ENCODE measurements at regions not wholly inside any gene's neighbourhood (a gene's known extent, or its start where the extent isn't known, plus 50 kb on each side); places are given as distances from the start of the nearest gene placed in this dataset.

DNA sequence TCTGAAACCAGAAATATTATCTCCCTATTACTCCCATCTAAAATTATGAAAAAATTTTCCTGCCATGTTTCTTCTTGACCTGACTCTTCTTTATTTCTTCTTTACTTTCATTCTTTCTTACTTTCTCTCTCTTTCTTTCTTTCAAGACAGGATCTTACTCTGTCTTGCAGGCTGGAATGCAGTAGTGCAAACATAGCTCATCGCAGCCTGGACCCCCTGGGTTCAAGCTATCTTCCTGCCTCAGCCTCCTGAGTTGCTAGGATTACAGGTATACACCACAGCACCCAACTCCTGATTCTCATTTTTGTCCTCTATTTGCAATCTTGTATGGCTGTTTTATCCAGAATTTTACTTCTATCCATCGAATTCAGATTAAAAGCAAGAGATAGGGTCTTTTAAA, 631.1 kb downstream of the TBC1D4 start:
- no peaks in the 10 kb centered on the region for H3K36me3 ChIP-seq (replicated peaks in 1 of 2; ENCODE audit: control insufficient read depth in 1 of 2, insufficient read depth in 2 of 2, low read length in 2 of 2)
- no peaks in the 10 kb centered on the region for H3K4me1 ChIP-seq (ENCODE audit: control insufficient read depth in 1 of 2, insufficient read depth in 2 of 2, low read length in 2 of 2)
- Mint-ChIP-seq H3K27ac (no peak overlapping the region), H3K4me3 (no peak overlapping the region), H3K27me3 (ENCODE audit: low read depth in 3 of 3) (no peaks in the 10 kb centered on the region), H3K4me1 (no peaks in the 10 kb centered on the region), H3K36me3 (no peaks in the 10 kb centered on the region), H3K9me3 (peaks cover 2 to 19% (median 13%) of the 10 kb centered on the region in 7 donors)
- no peak for DNase-seq
- no peaks in the 10 kb centered on the region for H3K79me2 ChIP-seq (ENCODE audit: insufficient read depth, low read length)
- intact Hi-C loops (cut with micrococcal nuclease): no loop called here
- H4K20me1 ChIP-seq (ENCODE audit: insufficient read depth, low read length): no peaks in the 10 kb centered on the region
- no peak overlapping the region for H2AFZ ChIP-seq (ENCODE audit: insufficient read depth, low read depth, low read length, poor library complexity, severe bottlenecking)
- H3K4me3 ChIP-seq (replicated peaks in 1 of 3; ENCODE audit: low read depth in 2 of 3, low read length in 3 of 3): no peak overlapping the region
- no peaks in the 10 kb centered on the region for H3K27me3 ChIP-seq (ENCODE audit: control insufficient read depth in 2 of 2, insufficient read depth in 2 of 2, low read length in 2 of 2)
- 72% methylated on average over 2 of the region's 2 CpGs for WGBS (ENCODE audit: insufficient coverage)
- no peak overlapping the region for H3K27ac ChIP-seq (ENCODE audit: low read depth in 1 of 2, low read length in 2 of 2)
- TF ChIP-seq, protein P1, sequence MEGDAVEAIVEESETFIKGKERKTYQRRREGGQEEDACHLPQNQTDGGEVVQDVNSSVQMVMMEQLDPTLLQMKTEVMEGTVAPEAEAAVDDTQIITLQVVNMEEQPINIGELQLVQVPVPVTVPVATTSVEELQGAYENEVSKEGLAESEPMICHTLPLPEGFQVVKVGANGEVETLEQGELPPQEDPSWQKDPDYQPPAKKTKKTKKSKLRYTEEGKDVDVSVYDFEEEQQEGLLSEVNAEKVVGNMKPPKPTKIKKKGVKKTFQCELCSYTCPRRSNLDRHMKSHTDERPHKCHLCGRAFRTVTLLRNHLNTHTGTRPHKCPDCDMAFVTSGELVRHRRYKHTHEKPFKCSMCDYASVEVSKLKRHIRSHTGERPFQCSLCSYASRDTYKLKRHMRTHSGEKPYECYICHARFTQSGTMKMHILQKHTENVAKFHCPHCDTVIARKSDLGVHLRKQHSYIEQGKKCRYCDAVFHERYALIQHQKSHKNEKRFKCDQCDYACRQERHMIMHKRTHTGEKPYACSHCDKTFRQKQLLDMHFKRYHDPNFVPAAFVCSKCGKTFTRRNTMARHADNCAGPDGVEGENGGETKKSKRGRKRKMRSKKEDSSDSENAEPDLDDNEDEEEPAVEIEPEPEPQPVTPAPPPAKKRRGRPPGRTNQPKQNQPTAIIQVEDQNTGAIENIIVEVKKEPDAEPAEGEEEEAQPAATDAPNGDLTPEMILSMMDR (IDR thresholded peaks at IDR 0.05): no peak
- no peak overlapping the region for H3K4me2 ChIP-seq (replicated peaks; ENCODE audit: extremely low read depth, low read length, poor library complexity, severe bottlenecking)
- peaks cover 7 to 15% of the 10 kb centered on the region in 2 donors for H3K9me3 ChIP-seq (replicated peaks in 1 of 2; ENCODE audit: control insufficient read depth in 1 of 2, insufficient read depth in 1 of 2, low read length in 2 of 2)
- H3K9ac ChIP-seq (ENCODE audit: insufficient read depth, low read length, poor library complexity, severe bottlenecking): no peak overlapping the region

DNA sequence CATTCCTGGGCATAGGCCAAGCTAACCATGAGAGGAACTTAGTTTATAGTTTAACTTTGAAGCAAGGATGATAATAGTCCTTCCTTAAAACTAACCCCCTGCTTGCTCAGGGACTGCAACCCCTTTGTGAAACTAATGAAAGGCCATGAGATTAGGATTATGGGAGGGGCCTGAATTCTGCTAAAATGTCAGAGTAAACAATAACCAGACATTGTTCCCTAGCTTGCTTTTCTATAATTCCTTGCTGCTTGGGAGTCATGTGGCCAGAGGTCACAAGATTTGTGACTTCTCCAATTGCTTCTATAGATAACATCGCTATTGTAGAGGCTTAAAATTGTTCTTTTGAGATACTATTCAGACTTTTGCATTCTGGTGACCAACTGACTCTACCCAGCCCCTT, 634.0 kb downstream of the TBC1D4 start:
- Histone ChIP-seq H3K4me1 (ENCODE audit: control insufficient read depth in 1 of 2, insufficient read depth in 2 of 2, low read length in 2 of 2) (no peaks in the 10 kb centered on the region), H4K20me1 (ENCODE audit: insufficient read depth, low read length) (no peaks in the 10 kb centered on the region), H3K4me3 (replicated peaks in 1 of 3; ENCODE audit: low read depth in 2 of 3, low read length in 3 of 3) (no peak overlapping the region), H3K9ac (ENCODE audit: insufficient read depth, low read length, poor library complexity, severe bottlenecking) (no peak overlapping the region), H3K27ac (ENCODE audit: low read depth in 1 of 2, low read length in 2 of 2) (no peak overlapping the region), H3K9me3 (replicated peaks in 1 of 2; ENCODE audit: control insufficient read depth in 1 of 2, insufficient read depth in 1 of 2, low read length in 2 of 2) (peaks cover 10 to 15% of the 10 kb centered on the region in 2 donors), H3K79me2 (ENCODE audit: insufficient read depth, low read length) (no peaks in the 10 kb centered on the region), H2AFZ (ENCODE audit: insufficient read depth, low read depth, low read length, poor library complexity, severe bottlenecking) (no peak overlapping the region), H3K36me3 (replicated peaks in 1 of 2; ENCODE audit: control insufficient read depth in 1 of 2, insufficient read depth in 2 of 2, low read length in 2 of 2) (no peaks in the 10 kb centered on the region), H3K4me2 (replicated peaks; ENCODE audit: extremely low read depth, low read length, poor library complexity, severe bottlenecking) (no peak overlapping the region), H3K27me3 (ENCODE audit: control insufficient read depth in 2 of 2, insufficient read depth in 2 of 2, low read length in 2 of 2) (no peaks in the 10 kb centered on the region)
- Mint-ChIP-seq H3K4me1 (no peaks in the 10 kb centered on the region), H3K27ac (no peak overlapping the region), H3K36me3 (no peaks in the 10 kb centered on the region), H3K4me3 (no peak overlapping the region), H3K27me3 (ENCODE audit: low read depth in 3 of 3) (no peaks in the 10 kb centered on the region), H3K9me3 (peaks cover 2 to 13% (median 11%) of the 10 kb centered on the region in 7 donors)
- WGBS (ENCODE audit: insufficient coverage): no CpG with 5 or more reads among the region's 1 CpG
- no peak for DNase-seq
- TF ChIP-seq, protein P1 (IDR thresholded peaks at IDR 0.05): no peak
- intact Hi-C loops (cut with micrococcal nuclease): no loop called here

All from CD14-positive monocyte (primary cell).